NCI-H2171 treated with DMSO at 0.1 percent for 48 hours (cell line): ENCODE measurements at regions not wholly inside any gene's neighbourhood (a gene's known extent, or its start where the extent isn't known, plus 50 kb on each side); places are given as distances from the start of the nearest gene placed in this dataset.

Source experiments
- DNase-seq: peaks from one replicate; lab custom pipeline; 2025; lab: John Stamatoyannopoulos, UW

DNA sequence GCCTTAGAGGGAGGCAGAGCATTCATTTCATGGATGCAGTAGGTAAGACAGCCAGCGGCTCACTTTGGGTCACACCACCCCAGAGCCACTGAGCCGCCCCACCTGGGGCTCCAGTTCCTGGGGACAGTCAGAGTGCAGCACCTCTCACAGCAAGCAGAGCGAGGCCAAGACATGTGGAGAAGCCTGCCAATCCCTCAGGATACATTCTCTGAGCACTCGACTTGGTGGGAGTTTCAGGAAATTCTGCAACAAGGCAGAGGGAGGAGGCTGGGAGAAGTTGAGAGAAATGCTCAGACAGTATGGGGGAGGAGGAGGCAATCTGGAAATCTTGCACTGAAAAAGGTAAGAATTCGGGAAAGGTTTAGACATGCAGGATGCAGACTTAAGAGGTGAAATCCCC is 60.8 kb upstream of the WLS start:
- DNase-seq, result no peak

DNA sequence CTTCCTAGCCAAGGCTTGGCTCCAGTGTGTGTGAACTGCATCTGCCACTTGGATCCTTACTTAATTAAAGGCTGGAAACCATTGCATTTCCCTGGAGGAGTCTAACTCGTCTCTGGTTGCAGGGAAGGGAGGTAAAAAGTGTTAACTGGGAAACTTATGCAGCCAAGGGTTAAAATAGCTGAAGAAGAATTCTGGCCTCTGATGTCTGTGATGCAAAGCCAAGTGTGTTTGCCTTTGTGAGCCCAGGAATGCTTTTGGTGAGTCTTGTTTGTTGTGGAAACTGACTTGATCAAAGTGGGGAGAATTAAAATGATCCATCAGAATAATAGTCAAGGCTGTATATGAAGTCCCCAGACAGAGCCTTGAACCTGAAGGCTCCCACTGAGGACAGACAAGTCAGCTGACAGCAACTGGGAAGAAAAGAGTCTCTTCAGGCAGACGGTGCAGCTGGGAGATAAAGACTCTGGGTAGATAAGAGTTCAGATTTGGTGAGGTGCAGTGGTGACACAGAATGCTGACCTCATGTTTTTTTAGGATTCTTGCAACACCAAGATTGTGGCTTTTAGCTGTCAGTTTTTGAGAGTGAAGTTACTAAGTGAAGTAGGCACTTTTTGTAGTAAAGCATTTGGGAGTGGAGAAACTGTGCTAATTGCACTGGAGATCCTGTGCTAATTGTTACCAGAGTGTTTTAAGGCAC is 59.5 kb upstream of the WLS start:
- no peak for DNase-seq

DNA sequence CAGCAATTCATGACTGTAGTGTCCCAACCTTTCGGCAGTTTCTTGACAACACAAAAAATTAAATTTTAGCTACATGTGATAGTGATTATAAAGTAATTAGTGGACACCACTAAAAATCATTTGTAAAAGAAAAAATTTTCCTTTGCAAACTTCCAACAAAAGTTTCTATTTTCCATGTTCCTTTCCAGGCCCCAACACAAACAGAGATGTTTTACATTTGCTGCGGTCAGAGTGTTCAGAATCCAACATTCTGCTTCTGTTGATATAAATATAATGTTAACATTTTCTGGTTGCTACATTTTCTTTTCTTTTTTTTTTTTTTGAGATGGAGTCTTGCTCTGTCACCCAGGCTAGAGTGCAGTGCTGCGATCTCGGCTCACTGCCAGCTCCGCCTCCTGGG is 54.9 kb upstream of the WLS start:
- DNase-seq, result no peak

DNA sequence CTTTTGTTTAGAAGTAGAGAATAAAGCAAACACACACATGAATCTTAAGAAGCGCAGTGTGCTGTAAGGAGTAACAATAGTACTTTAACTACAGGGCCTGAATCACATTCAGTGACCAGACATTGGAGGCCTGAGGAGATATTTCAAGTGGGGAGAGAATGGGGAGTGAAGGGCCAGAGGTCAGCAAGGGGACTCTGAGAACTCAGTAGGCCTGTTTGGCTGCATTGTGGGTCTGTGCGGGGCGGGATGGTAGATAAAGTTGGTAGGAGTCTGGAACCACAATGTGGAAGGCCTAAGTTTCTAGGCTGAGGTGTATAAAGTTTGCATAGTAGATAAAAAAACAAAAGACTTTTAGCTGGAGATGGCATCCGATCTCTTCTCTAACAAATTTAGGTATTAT is 52.7 kb upstream of the WLS start:
- DNase-seq, result no peak

DNA sequence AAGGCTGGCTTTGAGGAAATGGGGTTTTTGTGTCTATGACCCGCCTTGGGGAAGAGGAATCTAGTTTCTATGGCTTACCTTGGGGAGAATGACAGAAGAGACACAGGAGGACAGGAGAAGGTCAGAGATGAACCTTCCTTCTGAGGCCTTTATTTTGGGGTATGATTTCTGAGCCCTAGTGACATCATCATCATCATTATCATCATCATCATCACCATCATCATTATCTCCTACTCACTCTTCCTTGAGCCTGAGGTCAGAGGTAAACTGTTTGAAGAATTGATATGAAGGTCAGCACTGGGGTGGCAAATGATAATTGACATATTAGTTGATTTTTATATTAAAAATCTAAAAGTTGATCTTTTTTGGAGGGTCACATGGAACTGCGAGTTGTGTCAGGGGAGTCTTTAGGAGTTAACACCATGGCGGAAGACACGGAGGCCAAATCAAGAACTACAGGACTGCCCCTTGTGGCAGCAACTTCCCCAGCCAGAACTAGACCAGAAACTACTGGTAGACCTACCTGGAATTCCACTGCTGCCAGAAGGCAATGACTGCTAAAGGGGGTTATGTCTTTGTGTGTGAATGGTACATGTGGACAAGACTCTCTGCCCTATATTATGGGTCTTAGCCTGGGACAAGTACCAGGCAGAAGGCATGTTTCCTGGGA is 49.8 kb upstream of the WLS start:
- DNase-seq, result no peak
